ENCODE measurements at regions not wholly inside any gene's neighbourhood (a gene's known extent, or its start where the extent isn't known, plus 50 kb on each side); places are given as distances from the start of the nearest gene placed in this dataset.

DNA sequence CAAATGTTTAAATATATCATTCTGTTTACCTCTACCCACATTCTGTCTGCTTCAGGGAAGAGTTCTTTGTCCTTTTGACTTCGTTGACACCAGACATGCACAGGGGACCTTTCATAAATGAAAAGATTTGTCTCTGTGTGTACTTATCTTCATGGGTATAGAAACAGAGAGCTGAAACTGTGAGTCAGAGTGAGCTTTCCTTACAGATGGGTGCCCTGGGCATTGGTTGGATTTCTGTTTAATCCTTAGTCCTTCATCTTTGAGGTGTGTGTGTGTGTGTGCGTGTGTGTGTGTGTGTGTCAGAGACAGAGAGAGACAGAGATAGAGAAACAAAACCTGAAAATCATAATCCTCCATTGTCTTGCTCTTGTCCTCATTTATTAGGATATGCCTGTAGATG lies 517.4 kb downstream of the TUSC7 start:
- TF ChIP-seq SUZ12 (IDR thresholded peaks at IDR 0.05) (no peak), ZNF384 (IDR thresholded peaks at IDR 0.05) (no peak), SP1 (IDR thresholded peaks at IDR 0.05) (no peak), FOXK2 (IDR thresholded peaks at IDR 0.05) (no peak), NFRKB (IDR thresholded peaks at IDR 0.05) (no peak), FOXM1 (IDR thresholded peaks at IDR 0.05; ENCODE audit: borderline replicate concordance) (no peak), FOXA1 (IDR thresholded peaks at IDR 0.05) (no peak), LEF1 (IDR thresholded peaks at IDR 0.05; ENCODE audit: borderline replicate concordance) (no peak), ELF4 (IDR thresholded peaks at IDR 0.05) (no peak), HDGF (IDR thresholded peaks at IDR 0.05; ENCODE audit: borderline replicate concordance) (no peak), BHLHE40 (IDR thresholded peaks at IDR 0.05; ENCODE audit: borderline replicate concordance) (no peak), TARDBP (IDR thresholded peaks at IDR 0.05) (no peak)
- TF ChIP-seq, protein P1, sequence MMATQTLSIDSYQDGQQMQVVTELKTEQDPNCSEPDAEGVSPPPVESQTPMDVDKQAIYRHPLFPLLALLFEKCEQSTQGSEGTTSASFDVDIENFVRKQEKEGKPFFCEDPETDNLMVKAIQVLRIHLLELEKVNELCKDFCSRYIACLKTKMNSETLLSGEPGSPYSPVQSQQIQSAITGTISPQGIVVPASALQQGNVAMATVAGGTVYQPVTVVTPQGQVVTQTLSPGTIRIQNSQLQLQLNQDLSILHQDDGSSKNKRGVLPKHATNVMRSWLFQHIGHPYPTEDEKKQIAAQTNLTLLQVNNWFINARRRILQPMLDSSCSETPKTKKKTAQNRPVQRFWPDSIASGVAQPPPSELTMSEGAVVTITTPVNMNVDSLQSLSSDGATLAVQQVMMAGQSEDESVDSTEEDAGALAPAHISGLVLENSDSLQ (IDR thresholded peaks at IDR 0.05), result no peak
